Progenitor cell of endocrine pancreas (in vitro differentiated cells): ENCODE measurements at regions not wholly inside any gene's neighbourhood (a gene's known extent, or its start where the extent isn't known, plus 50 kb on each side); places are given as distances from the start of the nearest gene placed in this dataset.
A peak's percentile ranks its signal among the peaks of the same experiment; 100 is the strongest.

ENCODE experiments used
- DNase-seq: peaks from one replicate; pipeline ENCODE4 v3.0.0; 2021; ENCODE audit warnings: low spot score; ENCODE audit not compliant: unreplicated experiment
- H3K27ac Mint-ChIP-seq: 2 replicates; pipeline ENCODE4 v1.8.0; 2021; ENCODE audit warnings: mild to moderate bottlenecking, moderate library complexity, mixed read lengths
- H3K27me3 Mint-ChIP-seq: 2 replicates; pipeline ENCODE4 v1.8.0; 2021; ENCODE audit warnings: mixed read lengths
- H3K36me3 Mint-ChIP-seq: 2 replicates; pipeline ENCODE4 v1.8.0; 2022; ENCODE audit warnings: mixed read lengths; ENCODE audit not compliant: insufficient read depth
- H3K4me1 Mint-ChIP-seq: 2 replicates; pipeline ENCODE4 v1.8.0; 2021; ENCODE audit warnings: low read depth, mixed read lengths
- H3K4me3 Mint-ChIP-seq: 2 replicates; pipeline ENCODE4 v1.8.0; 2021; ENCODE audit warnings: low read depth, mild to moderate bottlenecking, moderate library complexity, mixed read lengths
- H3K9me3 Mint-ChIP-seq: 2 replicates; pipeline ENCODE4 v1.8.0; 2021; ENCODE audit warnings: low read depth, mixed read lengths
- TF ChIP-seq, protein P1 (sequence below): fragments of 200-600 bp; sonication (generic); IDR thresholded peaks from one replicate; pipeline ENCODE4 v1.5.0; 2021; ENCODE audit warnings: antibody characterized with exemption, mild to moderate bottlenecking; ENCODE audit not compliant: unreplicated experiment

DNA sequence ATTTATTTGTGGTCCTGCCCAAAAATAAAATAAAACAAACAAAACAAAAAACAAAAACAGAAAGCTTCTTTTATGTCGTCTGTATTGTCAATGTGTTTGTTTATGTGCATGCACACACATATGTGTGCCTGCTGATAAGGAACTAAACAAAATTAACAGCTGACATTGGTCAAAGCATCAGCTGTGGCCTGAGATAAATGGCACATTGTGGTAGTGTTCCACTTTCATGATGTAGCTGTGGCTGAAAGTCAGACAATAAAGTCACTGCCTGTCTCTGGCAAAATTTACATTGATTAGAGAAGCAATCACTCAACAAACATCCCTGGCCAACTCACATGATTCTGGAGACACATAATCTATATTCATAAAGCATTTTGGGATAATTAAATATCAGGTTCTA, 203.4 kb upstream of the PIK3C3 start:
- H3K36me3 Mint-ChIP-seq = peaks cover 2% of the 10 kb centered on the region
- H3K4me3 Mint-ChIP-seq = no peak overlapping the region
- TF ChIP-seq, protein P1, sequence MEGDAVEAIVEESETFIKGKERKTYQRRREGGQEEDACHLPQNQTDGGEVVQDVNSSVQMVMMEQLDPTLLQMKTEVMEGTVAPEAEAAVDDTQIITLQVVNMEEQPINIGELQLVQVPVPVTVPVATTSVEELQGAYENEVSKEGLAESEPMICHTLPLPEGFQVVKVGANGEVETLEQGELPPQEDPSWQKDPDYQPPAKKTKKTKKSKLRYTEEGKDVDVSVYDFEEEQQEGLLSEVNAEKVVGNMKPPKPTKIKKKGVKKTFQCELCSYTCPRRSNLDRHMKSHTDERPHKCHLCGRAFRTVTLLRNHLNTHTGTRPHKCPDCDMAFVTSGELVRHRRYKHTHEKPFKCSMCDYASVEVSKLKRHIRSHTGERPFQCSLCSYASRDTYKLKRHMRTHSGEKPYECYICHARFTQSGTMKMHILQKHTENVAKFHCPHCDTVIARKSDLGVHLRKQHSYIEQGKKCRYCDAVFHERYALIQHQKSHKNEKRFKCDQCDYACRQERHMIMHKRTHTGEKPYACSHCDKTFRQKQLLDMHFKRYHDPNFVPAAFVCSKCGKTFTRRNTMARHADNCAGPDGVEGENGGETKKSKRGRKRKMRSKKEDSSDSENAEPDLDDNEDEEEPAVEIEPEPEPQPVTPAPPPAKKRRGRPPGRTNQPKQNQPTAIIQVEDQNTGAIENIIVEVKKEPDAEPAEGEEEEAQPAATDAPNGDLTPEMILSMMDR = no peak
- no peaks in the 10 kb centered on the region for H3K9me3 Mint-ChIP-seq
- no peaks in the 10 kb centered on the region for H3K27me3 Mint-ChIP-seq
- no peak for DNase-seq
- H3K27ac Mint-ChIP-seq = no peak overlapping the region
- H3K4me1 Mint-ChIP-seq = peaks cover 3% of the 10 kb centered on the region

DNA sequence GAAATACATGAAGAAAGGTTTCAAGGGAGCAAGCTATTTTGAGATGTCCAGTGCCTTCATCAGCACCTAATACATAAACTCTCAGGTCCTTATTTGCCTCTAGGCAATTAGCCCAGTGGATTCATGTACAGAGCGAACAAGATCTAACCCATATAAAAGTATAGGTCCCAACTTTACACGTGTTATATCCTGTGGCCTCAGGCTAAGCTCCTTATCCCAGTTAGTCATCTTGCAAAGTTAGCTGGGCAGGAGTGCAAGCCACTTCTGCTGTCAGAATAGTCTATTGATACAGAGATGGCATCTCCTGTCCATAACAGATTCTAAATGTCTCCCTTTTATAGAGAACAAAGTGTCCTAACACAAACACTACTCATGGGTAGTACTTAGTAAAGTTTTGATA, 203.9 kb upstream of the PIK3C3 start:
- no peak overlapping the region for H3K4me3 Mint-ChIP-seq
- H3K36me3 Mint-ChIP-seq = peaks cover 2% of the 10 kb centered on the region
- no peak overlapping the region for H3K27ac Mint-ChIP-seq
- DNase-seq = no peak
- H3K4me1 Mint-ChIP-seq = peaks cover 7% of the 10 kb centered on the region
- H3K9me3 Mint-ChIP-seq = no peaks in the 10 kb centered on the region
- TF ChIP-seq, protein P1 = no peak
- H3K27me3 Mint-ChIP-seq = no peaks in the 10 kb centered on the region

DNA sequence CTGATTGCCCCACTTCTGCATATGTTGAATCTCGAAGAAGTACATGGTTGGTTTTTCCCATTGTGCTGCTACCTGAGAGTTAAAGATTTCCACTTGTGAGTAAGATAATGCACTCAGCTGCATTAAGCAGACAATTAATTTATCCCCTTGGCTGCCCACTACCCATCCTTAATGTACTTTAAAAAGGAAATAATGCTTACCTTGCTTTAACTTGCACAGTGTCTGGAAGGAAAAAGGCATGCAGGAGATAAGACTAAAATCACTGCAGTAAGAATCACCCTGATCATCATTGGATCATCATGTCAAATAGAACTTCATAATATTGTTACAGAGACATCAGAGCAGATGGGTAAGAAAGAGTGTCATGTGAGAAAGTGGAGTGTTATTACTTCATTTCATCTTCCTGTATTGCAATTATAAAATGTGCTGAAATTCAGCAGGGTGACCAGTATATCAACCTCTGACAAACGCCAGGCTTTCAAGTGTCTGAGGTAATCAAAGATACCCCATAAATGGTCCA, 207.3 kb upstream of the PIK3C3 start:
- H3K4me3 Mint-ChIP-seq = no peak overlapping the region
- peaks cover 2% of the 10 kb centered on the region for H3K36me3 Mint-ChIP-seq
- TF ChIP-seq, protein P1 = no peak
- no peak overlapping the region for H3K27ac Mint-ChIP-seq
- H3K9me3 Mint-ChIP-seq = no peaks in the 10 kb centered on the region
- peaks cover 21% of the 10 kb centered on the region for H3K4me1 Mint-ChIP-seq
- H3K27me3 Mint-ChIP-seq = no peaks in the 10 kb centered on the region
- DNase-seq = no peak

DNA sequence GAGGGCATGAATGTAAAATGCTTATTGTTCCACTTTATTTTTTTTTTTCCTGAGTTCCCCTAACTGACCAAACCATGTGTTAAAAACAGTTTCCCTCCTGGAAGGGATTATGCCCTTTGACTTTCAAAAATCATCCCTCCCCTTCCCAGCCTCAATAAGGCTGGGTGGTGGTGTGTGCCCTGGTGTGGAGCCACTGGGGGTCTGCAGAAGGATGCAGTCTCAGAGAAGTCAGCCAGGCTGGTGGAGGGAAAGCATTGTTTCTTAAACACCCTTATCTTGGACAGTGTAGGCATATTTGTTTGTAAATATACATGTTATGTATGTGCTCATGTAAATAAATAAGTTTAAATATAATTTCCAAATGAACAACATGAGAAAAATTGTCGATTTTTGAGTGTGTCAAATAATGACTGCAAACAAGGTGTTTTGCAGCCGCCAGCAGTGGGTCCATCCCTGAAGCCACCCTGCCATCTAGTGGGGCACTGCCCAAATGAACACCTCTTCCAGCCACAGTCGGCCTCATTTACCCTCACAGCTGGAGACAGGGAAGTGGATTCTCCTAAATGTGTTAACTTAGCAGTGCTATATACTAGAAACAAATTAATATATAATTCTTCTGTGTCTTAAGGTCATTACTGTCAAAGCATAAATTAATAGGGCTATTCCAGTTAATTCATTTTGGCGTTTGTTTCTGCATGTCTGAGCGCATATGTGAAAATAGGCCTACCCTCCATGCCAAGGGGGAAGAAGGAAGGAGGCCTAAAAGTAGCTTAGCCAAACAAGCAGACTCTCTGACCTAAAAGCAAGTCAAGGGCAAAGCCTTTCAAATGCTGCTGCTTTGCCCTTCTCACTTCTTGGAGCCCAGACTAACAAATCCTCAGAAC, 209.6 kb upstream of the PIK3C3 start:
- H3K4me1 Mint-ChIP-seq = peaks cover 21% of the 10 kb centered on the region
- no peaks in the 10 kb centered on the region for H3K9me3 Mint-ChIP-seq
- H3K27me3 Mint-ChIP-seq = no peaks in the 10 kb centered on the region
- peak; percentile 41 for DNase-seq
- H3K4me3 Mint-ChIP-seq = no peak overlapping the region
- H3K27ac Mint-ChIP-seq = peak overlapping the region; percentile 50
- TF ChIP-seq, protein P1 = peak; percentile 91
- H3K36me3 Mint-ChIP-seq = peaks cover 2% of the 10 kb centered on the region

DNA sequence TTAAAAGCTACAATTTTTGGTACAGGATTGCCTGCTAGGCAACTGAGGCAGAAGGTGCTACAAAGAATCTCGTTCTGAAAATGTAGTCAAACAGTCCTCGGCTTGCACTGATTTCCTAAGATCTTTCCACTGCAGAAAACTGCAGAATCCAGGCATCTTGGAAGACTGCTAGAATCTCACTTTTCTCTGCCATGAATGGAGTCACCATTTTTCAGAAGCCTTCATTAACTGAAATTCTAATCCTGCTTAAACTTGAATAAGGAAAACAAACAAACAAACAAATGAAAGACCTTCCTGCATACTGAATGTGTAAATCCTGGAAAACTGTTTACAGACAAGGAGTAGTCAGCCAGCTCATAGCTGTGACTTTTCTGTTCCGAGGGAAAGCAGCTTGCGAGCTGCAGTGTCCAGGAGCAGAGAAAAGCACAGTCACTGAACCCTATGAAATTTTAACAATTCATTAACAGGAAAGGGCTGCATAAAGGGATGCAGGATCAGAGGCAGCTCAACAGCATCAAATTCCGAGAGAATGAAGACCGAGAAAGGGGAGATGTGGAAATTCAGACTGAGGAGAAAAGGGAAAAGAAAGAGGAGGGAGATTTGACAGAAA, 210.5 kb upstream of the PIK3C3 start:
- H3K36me3 Mint-ChIP-seq = no peaks in the 10 kb centered on the region
- no peak overlapping the region for H3K4me3 Mint-ChIP-seq
- no peak for DNase-seq

More for the DNA sequence above, 210.5 kb upstream of the PIK3C3 start:
- no peaks in the 10 kb centered on the region for H3K9me3 Mint-ChIP-seq
- TF ChIP-seq, protein P1 = no peak
- H3K4me1 Mint-ChIP-seq = peaks cover 21% of the 10 kb centered on the region
- peak overlapping the region; percentile 5 for H3K27ac Mint-ChIP-seq
- no peaks in the 10 kb centered on the region for H3K27me3 Mint-ChIP-seq
